HG03280 (cell line): ENCODE measurements at regions not wholly inside any gene's neighbourhood (a gene's known extent, or its start where the extent isn't known, plus 50 kb on each side); places are given as distances from the start of the nearest gene placed in this dataset.

Source experiments
- ATAC-seq: cut with Tn5 transposase; IDR thresholded peaks from one replicate; pipeline ENCODE4 v1.9.1; 2021; ENCODE audit warnings: mild to moderate bottlenecking, moderate library complexity; ENCODE audit not compliant: unreplicated experiment

- ATAC-seq: no peak
Measured at GRCh38 chr12:114935658-114936057, 251.7 kb upstream of the TBX3 start.

- ATAC-seq: no peak
Measured at GRCh38 chr12:114933428-114934160, 249.6 kb upstream of the TBX3 start.

GRCh38 chr12:114932806-114933205 lies 248.8 kb upstream of the TBX3 start:
- ATAC-seq: no peak

GRCh38 chr12:114931025-114931424 lies 247.1 kb upstream of the TBX3 start:
- no peak for ATAC-seq

GRCh38 chr12:114926341-114926740 lies 242.4 kb upstream of the TBX3 start:
- no peak for ATAC-seq

- ATAC-seq: no peak
Measured at GRCh38 chr12:114924946-114925475, 241.0 kb upstream of the TBX3 start.

- ATAC-seq: no peak
Measured at GRCh38 chr12:114921781-114922180, 237.8 kb upstream of the TBX3 start.

- no peak for ATAC-seq
Measured at GRCh38 chr12:114920771-114921554, 237.0 kb upstream of the TBX3 start.

- no peak for ATAC-seq
Measured at GRCh38 chr12:114919479-114919878, 235.5 kb upstream of the TBX3 start.

GRCh38 chr12:114918535-114919233 lies 234.7 kb upstream of the TBX3 start:
- ATAC-seq: no peak

GRCh38 chr12:114917953-114918352 lies 234.0 kb upstream of the TBX3 start:
- ATAC-seq: no peak

- no peak for ATAC-seq
Measured at GRCh38 chr12:114917307-114917706, 233.3 kb upstream of the TBX3 start.

- no peak for ATAC-seq
Measured at GRCh38 chr12:114916541-114916940, 232.6 kb upstream of the TBX3 start.

- no peak for ATAC-seq
Measured at GRCh38 chr12:114916124-114916523, 232.1 kb upstream of the TBX3 start.

GRCh38 chr12:114913871-114914801 lies 230.2 kb upstream of the TBX3 start:
- no peak for ATAC-seq

- ATAC-seq: no peak
Measured at GRCh38 chr12:114912811-114913210, 228.8 kb upstream of the TBX3 start.

- ATAC-seq: no peak
Measured at GRCh38 chr12:114911196-114911595, 227.2 kb upstream of the TBX3 start.

- no peak for ATAC-seq
Measured at GRCh38 chr12:114904254-114905003, 220.5 kb upstream of the TBX3 start.

- ATAC-seq: no peak
Measured at GRCh38 chr12:114903083-114903691, 219.2 kb upstream of the TBX3 start.
